HG02870 (cell line): ENCODE measurements at regions not wholly inside any gene's neighbourhood (a gene's known extent, or its start where the extent isn't known, plus 50 kb on each side); places are given as distances from the start of the nearest gene placed in this dataset.
"Not testable (repeated sequence)": the region's sequence is repeated elsewhere in the genome, so short reads cannot be mapped to it uniquely, and the experiment has no call there.

Experiments
- ATAC-seq: cut with Tn5 transposase; IDR thresholded peaks from one replicate; pipeline ENCODE4 v1.9.1; 2021; ENCODE audit warnings: mild to moderate bottlenecking, moderate library complexity; ENCODE audit not compliant: unreplicated experiment

DNA sequence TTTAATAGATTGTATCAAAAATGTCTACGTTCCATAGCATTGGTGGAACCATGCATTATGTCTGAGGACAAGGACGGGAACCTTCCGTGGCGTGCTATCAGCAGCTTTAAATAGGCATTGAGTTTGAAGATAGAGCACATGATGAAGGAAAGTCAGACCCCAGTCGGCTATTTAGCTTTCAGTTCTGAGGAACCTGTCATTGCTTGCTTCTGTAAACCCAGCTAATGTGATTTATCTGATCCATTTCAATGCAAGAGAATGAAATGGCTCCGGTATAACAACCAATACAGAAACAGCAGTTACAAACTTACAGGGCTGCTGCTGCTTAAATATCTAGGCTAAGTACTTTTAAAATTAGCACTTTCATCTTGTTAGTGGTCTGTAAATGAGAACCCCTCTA lies 503.3 kb downstream of the RNF144A start:
- no peak for ATAC-seq

GRCh38 chr2:7424481-7424880 lies 507.3 kb downstream of the RNF144A start:
- no peak for ATAC-seq

GRCh38 chr2:7427293-7428060 lies 510.3 kb downstream of the RNF144A start:
- ATAC-seq: no peak

- no peak for ATAC-seq
Measured at GRCh38 chr2:7428454-7429204, 511.4 kb downstream of the RNF144A start.

DNA sequence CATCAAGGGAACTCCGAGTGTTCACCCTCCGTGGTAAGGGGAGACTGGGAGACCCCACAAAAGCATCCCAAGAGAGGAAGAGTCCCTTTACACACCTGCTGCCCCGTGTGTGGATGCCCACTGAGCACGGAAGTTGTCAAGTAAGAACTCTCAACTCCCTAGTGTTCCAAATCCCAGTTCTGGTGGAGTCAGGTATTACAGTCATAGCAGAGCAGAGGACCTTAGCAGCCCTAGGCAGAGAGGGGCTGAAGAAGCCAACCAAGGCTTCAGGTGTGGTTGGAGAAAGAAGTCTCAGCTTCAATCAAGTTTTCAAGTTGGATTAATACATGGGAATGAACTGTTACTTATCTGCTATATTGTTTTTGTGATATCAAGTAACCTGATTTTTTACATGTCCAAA lies 512.5 kb downstream of the RNF144A start:
- ATAC-seq: no peak

DNA sequence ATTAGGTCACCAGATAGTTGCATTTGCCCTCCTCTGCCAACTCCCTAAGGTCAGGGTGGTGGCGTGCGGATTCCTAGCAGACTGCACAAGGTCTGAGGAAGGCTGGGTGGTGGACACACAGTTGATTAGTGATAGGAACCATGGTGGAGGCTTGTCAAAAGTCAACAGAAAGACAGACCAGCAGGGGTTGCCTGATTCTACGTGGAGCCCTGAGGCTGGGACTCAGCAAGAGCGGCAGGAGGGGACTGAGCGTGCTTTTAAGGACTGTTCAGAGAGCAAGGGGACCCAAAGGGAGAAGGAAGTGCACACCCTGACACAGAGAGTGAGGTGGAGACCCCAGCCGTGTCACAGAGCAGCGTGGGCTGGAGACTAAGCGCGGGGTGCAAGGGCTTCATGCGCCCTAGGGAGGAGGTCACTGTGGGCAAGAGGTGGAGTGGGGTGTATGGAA lies 513.2 kb downstream of the RNF144A start:
- ATAC-seq: no peak

- ATAC-seq: no peak
Measured at GRCh38 chr2:7430869-7431641, 513.8 kb downstream of the RNF144A start.

DNA sequence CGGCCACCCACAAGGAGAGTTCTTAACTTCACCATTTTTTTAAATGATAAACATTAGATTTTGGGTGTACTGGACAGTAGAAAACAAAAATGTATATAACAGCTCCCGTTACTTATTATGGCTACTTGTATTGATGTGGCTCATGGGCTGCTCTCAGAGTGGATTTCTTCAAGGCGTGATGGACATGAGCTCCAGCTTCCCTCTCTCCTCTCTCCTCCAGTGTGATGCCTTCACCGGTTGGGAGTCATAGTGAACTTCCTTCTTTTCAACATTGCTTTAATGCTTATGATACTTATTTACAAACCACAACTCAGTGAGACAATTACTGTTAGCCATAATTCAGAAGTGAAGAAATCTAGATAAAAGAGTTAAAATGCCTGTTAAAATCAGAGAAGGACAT lies 515.2 kb downstream of the RNF144A start:
- ATAC-seq: no peak

DNA sequence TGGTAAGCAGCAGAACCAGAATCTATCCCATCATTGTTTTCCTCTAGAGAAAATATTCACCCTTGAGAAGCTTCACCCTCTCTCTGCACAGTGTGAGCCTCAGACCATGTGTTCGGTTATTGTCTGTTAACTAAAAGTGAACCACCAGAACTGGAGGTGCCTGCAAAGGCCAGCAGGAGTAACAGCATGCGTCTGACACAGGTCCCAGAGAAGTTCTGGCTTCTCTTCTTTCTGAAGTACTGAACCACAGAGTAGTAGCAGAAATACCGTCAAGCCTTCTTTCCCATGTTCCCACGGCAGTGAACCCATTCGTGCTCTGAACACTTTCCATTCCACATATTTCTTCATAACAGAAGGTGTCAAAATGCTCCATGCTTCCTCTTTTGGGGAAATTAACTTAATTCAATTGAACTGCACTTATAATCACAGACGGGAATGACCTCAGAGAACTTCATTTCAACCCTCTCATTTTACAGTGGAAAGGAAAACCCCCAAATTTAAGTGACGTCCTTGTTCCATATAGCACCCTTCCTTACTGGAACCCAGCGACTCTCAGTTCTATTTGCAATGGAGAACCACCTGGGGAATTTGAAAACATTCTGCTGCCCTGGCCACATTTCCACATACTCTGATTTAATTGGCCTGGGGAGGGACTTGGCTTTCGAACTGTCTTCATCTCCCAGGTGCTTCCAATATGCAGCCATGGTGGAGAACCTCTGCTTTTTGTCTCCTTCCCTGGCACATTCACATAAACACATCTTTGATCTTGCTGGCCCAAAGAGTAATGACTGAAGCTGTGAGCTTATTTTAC lies 519.1 kb downstream of the RNF144A start:
- ATAC-seq: no peak

DNA sequence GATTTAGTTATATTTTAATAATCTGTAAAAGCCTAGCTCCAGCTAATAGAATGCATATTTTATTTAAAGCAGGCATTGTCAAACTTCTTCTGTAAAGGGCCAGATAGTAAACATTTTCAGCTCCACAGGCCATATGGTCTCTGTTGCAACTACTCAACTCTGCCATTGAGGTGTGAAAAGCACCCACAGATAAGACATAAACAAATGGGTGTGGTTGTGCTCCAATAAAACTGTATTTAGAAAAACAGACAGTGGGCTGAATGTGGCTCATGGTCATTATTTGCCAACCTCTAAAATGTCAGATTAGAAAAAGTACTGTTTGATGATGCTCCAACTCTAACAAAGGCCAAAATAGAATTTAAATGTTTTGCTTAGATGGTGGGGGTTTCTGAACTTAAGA lies 519.9 kb downstream of the RNF144A start:
- no peak for ATAC-seq

DNA sequence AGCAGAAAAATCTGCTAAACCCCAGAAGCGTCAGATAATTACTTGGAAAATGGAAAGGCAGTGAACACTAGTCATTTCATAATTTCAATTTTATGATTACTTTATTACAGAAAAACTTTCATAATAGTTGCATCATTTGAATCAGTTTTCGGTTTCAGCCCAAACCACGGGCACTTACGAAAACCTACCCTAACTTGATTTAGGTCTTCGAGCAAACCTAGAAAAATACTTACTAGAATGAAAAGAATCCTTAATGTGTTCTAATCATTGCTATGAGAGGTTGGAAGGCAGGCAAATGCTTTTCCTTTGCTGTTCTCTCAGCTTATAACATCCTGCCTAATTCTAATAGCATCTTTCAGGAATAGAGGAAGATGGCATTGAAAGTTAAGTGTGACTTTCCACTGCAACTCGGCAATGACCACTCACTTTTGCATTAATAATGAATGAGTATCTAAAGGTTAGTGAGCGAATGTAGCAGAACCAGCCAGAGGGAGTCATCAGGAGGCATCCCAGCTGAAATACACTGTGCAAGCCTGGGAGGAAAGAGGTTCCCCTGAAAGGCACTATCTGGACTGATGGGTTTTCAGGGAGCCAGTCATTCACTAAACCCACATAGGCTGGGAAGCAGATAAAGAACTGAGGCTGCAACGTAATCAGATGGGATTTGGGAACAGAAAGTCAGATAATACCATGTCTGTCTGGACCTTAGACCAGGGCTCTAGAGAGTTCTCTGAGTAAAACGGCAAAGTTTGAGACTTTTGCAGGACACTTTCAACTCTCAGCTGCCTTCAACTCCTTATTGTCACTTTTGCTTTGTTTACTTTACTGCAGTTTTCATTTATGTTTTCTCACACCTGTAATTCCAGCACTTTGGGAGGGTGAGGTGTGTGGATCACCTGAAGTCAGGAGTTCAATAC lies 520.8 kb downstream of the RNF144A start:
- ATAC-seq: no peak

- ATAC-seq: no peak
Measured at GRCh38 chr2:7438855-7439254, 521.6 kb downstream of the RNF144A start.

DNA sequence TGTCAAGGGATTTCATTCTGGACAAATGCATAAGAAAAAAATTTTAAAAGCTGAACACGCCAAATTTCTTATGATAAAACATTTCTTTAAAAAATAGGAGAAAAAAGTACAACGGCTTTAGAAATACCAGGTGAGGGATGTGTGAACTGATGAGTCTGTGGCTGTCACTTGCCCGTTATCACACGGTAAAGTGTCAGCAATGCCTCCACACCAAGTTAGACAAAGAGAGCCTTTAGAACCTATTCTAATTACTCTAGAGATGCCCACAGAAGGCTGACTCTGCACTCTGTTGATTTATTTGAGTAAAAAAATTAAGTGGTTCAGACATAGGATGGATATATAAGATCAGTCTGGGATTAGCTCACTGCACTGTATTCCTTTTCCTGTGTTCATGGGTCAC lies 523.8 kb downstream of the RNF144A start:
- no peak for ATAC-seq

GRCh38 chr2:7441841-7442240 lies 524.6 kb downstream of the RNF144A start:
- ATAC-seq: not testable (repeated sequence)

GRCh38 chr2:7444626-7445025 lies 527.4 kb downstream of the RNF144A start:
- ATAC-seq: no peak

- no peak for ATAC-seq
Measured at GRCh38 chr2:7448578-7449264, 531.5 kb downstream of the RNF144A start.

- no peak for ATAC-seq
Measured at GRCh38 chr2:7449298-7449697, 532.1 kb downstream of the RNF144A start.

GRCh38 chr2:7450188-7450832 lies 533.1 kb downstream of the RNF144A start:
- ATAC-seq: no peak

DNA sequence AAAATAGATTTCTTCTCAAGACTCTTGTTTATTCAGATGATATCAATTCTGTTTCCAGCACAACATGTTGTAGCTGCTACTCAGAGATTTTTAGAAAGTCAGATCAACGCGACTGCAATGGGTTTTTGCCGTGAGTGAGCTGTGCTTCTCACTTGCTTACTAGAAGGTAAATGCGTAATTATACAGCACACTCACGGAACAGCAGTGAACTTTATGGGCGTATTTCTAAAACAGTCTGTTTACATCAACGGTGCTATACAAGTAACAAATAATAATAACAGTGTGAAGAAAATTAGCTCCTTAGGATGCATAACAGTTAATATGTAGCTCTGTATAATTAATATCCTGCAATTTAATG lies 533.6 kb downstream of the RNF144A start:
- no peak for ATAC-seq
